A549 (cell line): ENCODE measurements at regions not wholly inside any gene's neighbourhood (a gene's known extent, or its start where the extent isn't known, plus 50 kb on each side); places are given as distances from the start of the nearest gene placed in this dataset.
"Not testable (repeated sequence)": the region's sequence is repeated elsewhere in the genome, so short reads cannot be mapped to it uniquely, and the experiment has no call there.

Source experiments
- ATAC-seq, 2 experiments: fragments of 200-7000 bp in 1 of 2; fragments of >200 bp in 1 of 2; cut with Nextera tagmentation in 1 of 2; cut with Tn5 transposase in 1 of 2; 3 replicates each; pipeline versions ENCODE4 v1.8.0 to v1.9.1; 2018 to 2020; ENCODE audit warnings: mild to moderate bottlenecking in 1 of 2, moderate library complexity in 1 of 2
- CTCF ChIA-PET: fragments of 300-600 bp; sonication (Branson Sonifier 250); formaldehyde crosslinking; extraction: SDS; loops from one replicate; lab custom pipeline; 2021; ENCODE audit warnings: antibody characterized with exemption, inconsistent platforms; lab: Yijun Ruan, JAX
- POLR2A ChIA-PET: fragments of 350-600 bp; formaldehyde crosslinking; extraction: SDS; loops from one replicate; lab custom pipeline; 2021; ENCODE audit warnings: antibody characterized with exemption, inconsistent platforms; lab: Yijun Ruan, JAX
- DNase-seq, 2 experiments: peaks; one replicate each; pipeline versions ENCODE4 v3.0.0 to v3.0.0-alpha.2; 2011 to 2016; ENCODE audit warnings: low read depth in 1 of 2, low spot score in 1 of 2
- FAIRE-seq: peaks from 2 replicates; lab custom pipeline; 2011; peaks lifted over from hg19 to GRCh38; lab: Jason Lieb, UNC
- H3K27ac ChIP-seq, 2 experiments: fragments of >200 bp; sonication (Bioruptor Twin); formaldehyde crosslinking; 3 replicates each; pipeline ENCODE4 v1.5.1; 2016 to 2017
- H3K4me1 ChIP-seq: fragments of >200 bp; sonication (Bioruptor Twin); formaldehyde crosslinking; 3 replicates; pipeline ENCODE4 v1.6.1; 2016
- H3K4me2 ChIP-seq: fragments of >200 bp; sonication (Bioruptor Twin); formaldehyde crosslinking; 3 replicates; pipeline ENCODE4 v1.6.1; 2016
- H3K4me3 ChIP-seq: fragments of >200 bp; sonication (Bioruptor Twin); formaldehyde crosslinking; 3 replicates; pipeline ENCODE4 v1.5.1; 2016
- H3K9me3 ChIP-seq: fragments of >200 bp; sonication (Bioruptor Twin); formaldehyde crosslinking; 3 replicates; pipeline ENCODE4 v1.6.1; 2016
- BHLHE40 ChIP-seq: IDR thresholded peaks from 2 replicates; pipeline ENCODE4 v1.6.1; 2012; ENCODE audit warnings: low read depth, low read length, inconsistent platforms
- CBX8 ChIP-seq: fragments of 200-600 bp; sonication (generic); IDR thresholded peaks from 2 replicates; pipeline ENCODE4 v1.6.1; 2016
- CHD2 ChIP-seq: fragments of 150-350 bp; IDR thresholded peaks from 2 replicates; pipeline ENCODE4 v1.6.1; 2014; ENCODE audit warnings: low read length; ENCODE audit not compliant: partially characterized antibody
- EHMT2 ChIP-seq: fragments of 200-600 bp; sonication (generic); IDR thresholded peaks from 2 replicates; pipeline ENCODE4 v1.6.1; 2016; ENCODE audit warnings: antibody characterized with exemption, low read depth, mild to moderate bottlenecking, moderate library complexity
- ESRRA ChIP-seq: fragments of 150-350 bp; IDR thresholded peaks from 2 replicates; pipeline ENCODE4 v1.6.1; 2014; ENCODE audit warnings: mild to moderate bottlenecking, low read length, borderline replicate concordance
- FOSB ChIP-seq: fragments of 250-450 bp; sonication (Bioruptor Pico); IDR thresholded peaks from 2 replicates; pipeline ENCODE4 v1.5.0; 2020; ENCODE audit warnings: mild to moderate bottlenecking, moderate library complexity
- FOXS1 ChIP-seq: fragments of 250-450 bp; sonication (Bioruptor Pico); IDR thresholded peaks from 2 replicates; pipeline ENCODE4 v1.5.0; 2020; ENCODE audit warnings: mild to moderate bottlenecking, moderate library complexity
- HDAC2 ChIP-seq: fragments of 200-600 bp; sonication (generic); IDR thresholded peaks from 2 replicates; pipeline ENCODE4 v1.6.1; 2016
- HEYL ChIP-seq: fragments of 250-450 bp; sonication (Bioruptor Pico); IDR thresholded peaks from 2 replicates; pipeline ENCODE4 v1.8.0; 2021; ENCODE audit warnings: mild to moderate bottlenecking, moderate library complexity
- HOXB13 ChIP-seq: fragments of 250-450 bp; sonication (Bioruptor Pico); IDR thresholded peaks from 2 replicates; pipeline ENCODE4 v1.5.0; 2020; ENCODE audit warnings: low read depth, mild to moderate bottlenecking, moderate library complexity
- JUN ChIP-seq, 2 experiments: fragments of >200 bp; sonication (Bioruptor Twin); formaldehyde crosslinking; IDR thresholded peaks; 2 replicates in 1 of 2; 3 replicates in 1 of 2; pipeline ENCODE4 v1.6.1; 2016 to 2017
- KDM5A ChIP-seq: fragments of 200-600 bp; sonication (generic); IDR thresholded peaks from 2 replicates; pipeline ENCODE4 v1.6.1; 2016; ENCODE audit warnings: antibody characterized with exemption, mild to moderate bottlenecking
- MAFK ChIP-seq: fragments of 450-650 bp; IDR thresholded peaks from 2 replicates; pipeline ENCODE4 v1.6.1; 2014; ENCODE audit not compliant: partially characterized antibody
- MAZ ChIP-seq: fragments of 150-350 bp; IDR thresholded peaks from 2 replicates; pipeline ENCODE4 v1.6.1; 2014; ENCODE audit warnings: antibody characterized with exemption, low read depth, low read length, borderline replicate concordance
- NR3C1 ChIP-seq: fragments of >200 bp; sonication (Bioruptor Twin); formaldehyde crosslinking; IDR thresholded peaks from 3 replicates; pipeline ENCODE4 v1.6.1; 2017
- PHF8 ChIP-seq: fragments of 200-600 bp; sonication (generic); IDR thresholded peaks from 2 replicates; pipeline ENCODE4 v1.6.1; 2016; ENCODE audit warnings: low read depth, mild to moderate bottlenecking, antibody characterized with exemption, moderate library complexity, borderline replicate concordance
- POLR2A ChIP-seq: IDR thresholded peaks from 2 replicates; pipeline ENCODE4 v1.6.1; 2012; ENCODE audit warnings: mild to moderate bottlenecking, low read length
- SMC3 ChIP-seq: fragments of >200 bp; sonication (Bioruptor Twin); formaldehyde crosslinking; IDR thresholded peaks from 3 replicates; pipeline ENCODE4 v1.6.1; 2018; ENCODE audit warnings: inconsistent platforms
- TFCP2L1 ChIP-seq: fragments of 250-450 bp; sonication (Bioruptor Pico); IDR thresholded peaks from 2 replicates; pipeline ENCODE4 v1.5.0; 2021; ENCODE audit warnings: mild to moderate bottlenecking
- ZSCAN20 ChIP-seq: fragments of 250-450 bp; sonication (Bioruptor Pico); IDR thresholded peaks from 2 replicates; pipeline ENCODE4 v1.8.0; 2022; ENCODE audit warnings: mild to moderate bottlenecking, moderate library complexity
- WGBS: methylation state at CpG from one replicate; pipeline ENCODE4 v1.1.6; 2017; ENCODE audit errors: missing lambda C conversion rate; 5-methylcytosine and 5-hydroxymethylcytosine counted together
- TF ChIP-seq, protein P1 (sequence below): fragments of 250-450 bp; sonication (Bioruptor Pico); IDR thresholded peaks from 2 replicates; pipeline ENCODE4 v1.5.0; 2020; ENCODE audit warnings: low read depth, mild to moderate bottlenecking, moderate library complexity
- TF ChIP-seq, protein P2 (sequence below): fragments of >200 bp; sonication (Bioruptor Twin); formaldehyde crosslinking; IDR thresholded peaks from 2 replicates; pipeline ENCODE4 v1.6.1; 2016
- TF ChIP-seq, protein P3 (sequence below): IDR thresholded peaks from 2 replicates; pipeline ENCODE4 v1.6.1; 2012
- TF ChIP-seq, protein P4 (sequence below): IDR thresholded peaks from 2 replicates; pipeline ENCODE4 v1.6.1; 2012
- TF ChIP-seq, protein P5 (sequence below): fragments of 150-350 bp; IDR thresholded peaks from 2 replicates; pipeline ENCODE4 v1.6.1; 2014; ENCODE audit warnings: low read depth, mild to moderate bottlenecking, low read length
- TF ChIP-seq, protein P6 (sequence below): fragments of >200 bp; sonication (Bioruptor Twin); formaldehyde crosslinking; IDR thresholded peaks from 3 replicates; pipeline ENCODE4 v1.5.1; 2016

DNA sequence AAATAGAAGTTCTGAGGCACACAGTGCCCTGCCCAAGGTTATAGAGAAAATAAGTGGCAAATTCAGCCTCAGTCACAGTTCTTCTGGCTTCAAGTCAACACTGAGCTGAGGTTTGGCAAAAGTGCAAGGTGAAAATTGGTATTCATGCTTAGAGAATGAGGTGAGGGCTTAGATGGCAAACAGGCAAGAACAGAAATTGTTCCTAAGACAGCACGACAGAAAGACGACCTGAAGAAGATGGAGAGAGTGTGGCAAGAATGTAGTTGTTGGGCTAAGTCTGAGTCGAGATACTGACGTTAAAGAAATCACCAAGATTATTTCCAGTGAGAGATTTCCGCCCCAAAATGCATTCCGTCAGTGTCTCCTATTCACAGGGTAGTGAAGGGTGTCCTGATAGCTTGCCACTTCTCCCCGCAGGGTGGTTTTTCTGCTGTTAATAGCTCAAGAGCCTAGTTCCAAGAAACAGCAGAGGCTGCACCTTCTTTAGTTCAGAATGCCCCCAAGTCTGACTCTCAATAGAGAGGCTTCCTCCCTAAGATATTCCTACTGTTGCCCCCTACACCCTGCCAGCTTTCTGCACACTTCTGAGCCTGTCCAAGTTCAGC lies 260.8 kb upstream of the AMIGO2 start:
- Histone ChIP-seq H3K27ac (no peak overlapping the region), H3K4me3 (no peak overlapping the region), H3K4me1 (no peaks in the 10 kb centered on the region), H3K9me3 (0 out of 3 replicates have a peak, but pooled peaks cover 8% of the 10 kb centered on the region), H3K4me2 (no peak overlapping the region)
- no peak for DNase-seq
- TF ChIP-seq, protein P1, sequence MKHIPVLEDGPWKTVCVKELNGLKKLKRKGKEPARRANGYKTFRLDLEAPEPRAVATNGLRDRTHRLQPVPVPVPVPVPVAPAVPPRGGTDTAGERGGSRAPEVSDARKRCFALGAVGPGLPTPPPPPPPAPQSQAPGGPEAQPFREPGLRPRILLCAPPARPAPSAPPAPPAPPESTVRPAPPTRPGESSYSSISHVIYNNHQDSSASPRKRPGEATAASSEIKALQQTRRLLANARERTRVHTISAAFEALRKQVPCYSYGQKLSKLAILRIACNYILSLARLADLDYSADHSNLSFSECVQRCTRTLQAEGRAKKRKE (CRISPR knock-in tag) = no peak
- TF ChIP-seq HEYL (CRISPR knock-in tag) = no peak
- TF ChIP-seq MAZ = no peak
- TF ChIP-seq ESRRA = no peak
- no peak for TF ChIP-seq JUN (IDR thresholded peaks at IDR 0.05)
- no peak for TF ChIP-seq FOXS1 (CRISPR knock-in tag)
- no peak for TF ChIP-seq CHD2
- TF ChIP-seq HOXB13 (CRISPR knock-in tag) = no peak
- TF ChIP-seq PHF8 = no peak
- TF ChIP-seq HDAC2 = no peak
- no peak for TF ChIP-seq SMC3
- TF ChIP-seq, protein P2, sequence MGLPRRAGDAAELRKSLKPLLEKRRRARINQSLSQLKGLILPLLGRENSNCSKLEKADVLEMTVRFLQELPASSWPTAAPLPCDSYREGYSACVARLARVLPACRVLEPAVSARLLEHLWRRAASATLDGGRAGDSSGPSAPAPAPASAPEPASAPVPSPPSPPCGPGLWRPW = no peak
- no peak for TF ChIP-seq BHLHE40
- no peak for TF ChIP-seq MAFK
- no peak for TF ChIP-seq ZSCAN20 (CRISPR knock-in tag)
- TF ChIP-seq POLR2A = no peak
- no peak for TF ChIP-seq CBX8
- TF ChIP-seq, protein P3, sequence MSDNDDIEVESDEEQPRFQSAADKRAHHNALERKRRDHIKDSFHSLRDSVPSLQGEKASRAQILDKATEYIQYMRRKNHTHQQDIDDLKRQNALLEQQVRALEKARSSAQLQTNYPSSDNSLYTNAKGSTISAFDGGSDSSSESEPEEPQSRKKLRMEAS = no peak
- POLR2A ChIA-PET = no interaction called here
- WGBS = 62% methylated on average over 7 of the region's 7 CpGs
- no peak for FAIRE-seq
- CTCF ChIA-PET = interaction anchor here (1.8 kb wide), 1 partner anchor 307 kb away, joined by 4 read pairs; no protein-coding TSS in a partner anchor
- ATAC-seq = no peak

DNA sequence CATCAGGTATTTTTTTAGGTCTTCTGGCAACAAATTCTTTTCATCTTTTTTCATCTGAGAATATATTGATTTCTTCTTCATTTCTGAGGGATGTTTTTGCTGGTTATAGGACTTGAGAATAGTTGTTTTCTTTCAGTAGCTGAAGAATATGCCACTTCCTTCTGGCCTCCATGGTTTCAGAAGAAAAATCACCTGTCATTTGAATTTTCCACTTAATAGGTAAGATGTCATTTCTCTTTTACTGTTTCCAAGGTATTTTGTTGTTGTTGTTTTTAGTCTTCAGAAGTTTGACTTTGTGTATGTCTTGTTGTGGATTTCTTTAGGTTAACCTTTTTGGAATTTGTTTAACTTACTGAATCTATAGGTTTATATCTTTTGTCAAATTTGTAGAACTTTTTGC lies 257.8 kb upstream of the AMIGO2 start:
- DNase-seq = no peak
- TF ChIP-seq HDAC2 (no peak), JUN (IDR thresholded peaks at IDR 0.05) (no peak), KDM5A (no peak), FOXS1 (CRISPR knock-in tag) (no peak), NR3C1 (no peak), BHLHE40 (no peak), SMC3 (no peak), POLR2A (no peak), HEYL (CRISPR knock-in tag) (no peak), TFCP2L1 (CRISPR knock-in tag) (no peak), EHMT2 (no peak), FOSB (CRISPR knock-in tag) (no peak)
- TF ChIP-seq, protein P1 (CRISPR knock-in tag) = no peak
- TF ChIP-seq, protein P4, sequence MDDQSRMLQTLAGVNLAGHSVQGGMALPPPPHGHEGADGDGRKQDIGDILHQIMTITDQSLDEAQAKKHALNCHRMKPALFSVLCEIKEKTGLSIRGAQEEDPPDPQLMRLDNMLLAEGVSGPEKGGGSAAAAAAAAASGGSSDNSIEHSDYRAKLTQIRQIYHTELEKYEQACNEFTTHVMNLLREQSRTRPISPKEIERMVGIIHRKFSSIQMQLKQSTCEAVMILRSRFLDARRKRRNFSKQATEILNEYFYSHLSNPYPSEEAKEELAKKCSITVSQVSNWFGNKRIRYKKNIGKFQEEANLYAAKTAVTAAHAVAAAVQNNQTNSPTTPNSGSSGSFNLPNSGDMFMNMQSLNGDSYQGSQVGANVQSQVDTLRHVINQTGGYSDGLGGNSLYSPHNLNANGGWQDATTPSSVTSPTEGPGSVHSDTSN = no peak
- TF ChIP-seq, protein P5, sequence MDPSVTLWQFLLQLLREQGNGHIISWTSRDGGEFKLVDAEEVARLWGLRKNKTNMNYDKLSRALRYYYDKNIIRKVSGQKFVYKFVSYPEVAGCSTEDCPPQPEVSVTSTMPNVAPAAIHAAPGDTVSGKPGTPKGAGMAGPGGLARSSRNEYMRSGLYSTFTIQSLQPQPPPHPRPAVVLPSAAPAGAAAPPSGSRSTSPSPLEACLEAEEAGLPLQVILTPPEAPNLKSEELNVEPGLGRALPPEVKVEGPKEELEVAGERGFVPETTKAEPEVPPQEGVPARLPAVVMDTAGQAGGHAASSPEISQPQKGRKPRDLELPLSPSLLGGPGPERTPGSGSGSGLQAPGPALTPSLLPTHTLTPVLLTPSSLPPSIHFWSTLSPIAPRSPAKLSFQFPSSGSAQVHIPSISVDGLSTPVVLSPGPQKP = no peak
- TF ChIP-seq, protein P6, sequence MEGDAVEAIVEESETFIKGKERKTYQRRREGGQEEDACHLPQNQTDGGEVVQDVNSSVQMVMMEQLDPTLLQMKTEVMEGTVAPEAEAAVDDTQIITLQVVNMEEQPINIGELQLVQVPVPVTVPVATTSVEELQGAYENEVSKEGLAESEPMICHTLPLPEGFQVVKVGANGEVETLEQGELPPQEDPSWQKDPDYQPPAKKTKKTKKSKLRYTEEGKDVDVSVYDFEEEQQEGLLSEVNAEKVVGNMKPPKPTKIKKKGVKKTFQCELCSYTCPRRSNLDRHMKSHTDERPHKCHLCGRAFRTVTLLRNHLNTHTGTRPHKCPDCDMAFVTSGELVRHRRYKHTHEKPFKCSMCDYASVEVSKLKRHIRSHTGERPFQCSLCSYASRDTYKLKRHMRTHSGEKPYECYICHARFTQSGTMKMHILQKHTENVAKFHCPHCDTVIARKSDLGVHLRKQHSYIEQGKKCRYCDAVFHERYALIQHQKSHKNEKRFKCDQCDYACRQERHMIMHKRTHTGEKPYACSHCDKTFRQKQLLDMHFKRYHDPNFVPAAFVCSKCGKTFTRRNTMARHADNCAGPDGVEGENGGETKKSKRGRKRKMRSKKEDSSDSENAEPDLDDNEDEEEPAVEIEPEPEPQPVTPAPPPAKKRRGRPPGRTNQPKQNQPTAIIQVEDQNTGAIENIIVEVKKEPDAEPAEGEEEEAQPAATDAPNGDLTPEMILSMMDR = no peak
- Histone ChIP-seq H3K9me3 (0 out of 3 replicates have a peak, but pooled peaks cover 8% of the 10 kb centered on the region), H3K4me1 (no peaks in the 10 kb centered on the region), H3K27ac (no peak overlapping the region), H3K4me2 (no peak overlapping the region), H3K4me3 (no peak overlapping the region)
- FAIRE-seq = no peak
- ChIA-PET POLR2A (no interaction called here), CTCF (interaction anchor here (2.2 kb wide), 1 partner anchor 10 kb away, joined by 5 read pairs; no protein-coding TSS in a partner anchor)
- ATAC-seq = no peak

DNA sequence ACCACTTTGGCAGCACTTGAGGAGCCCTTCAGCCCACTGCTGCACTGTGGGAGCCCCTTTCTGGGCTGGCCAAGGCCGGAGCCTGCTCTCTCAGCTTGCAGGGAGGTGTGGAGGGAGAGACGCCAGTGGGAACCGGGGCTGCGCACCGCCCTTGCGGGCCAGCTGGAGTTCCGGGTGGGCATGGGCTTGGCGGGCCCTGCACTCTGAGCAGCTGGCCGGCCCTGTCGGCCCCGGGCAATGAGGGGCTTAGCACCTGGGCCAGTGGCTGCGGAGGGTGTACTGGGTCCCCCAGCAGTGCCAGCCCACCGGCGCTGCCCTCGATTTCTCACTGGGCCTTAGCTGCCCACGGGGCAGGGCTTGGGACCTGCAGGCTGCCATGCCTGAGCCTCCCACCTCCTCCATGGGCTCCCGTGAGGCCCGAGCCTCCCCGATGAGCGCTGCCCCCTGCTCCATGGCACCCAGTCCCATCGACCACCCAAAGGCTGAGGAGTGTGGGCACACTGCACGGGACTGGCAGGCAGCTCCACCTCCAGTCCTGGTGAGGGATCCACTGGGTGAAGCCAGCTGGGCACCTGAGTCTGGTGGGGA lies 253.6 kb upstream of the AMIGO2 start:
- not testable (repeated sequence) for ATAC-seq, FAIRE-seq
- WGBS = 93% methylated on average over 13 of the region's 22 CpGs

More for the DNA sequence above, 253.6 kb upstream of the AMIGO2 start:
- H3K4me3 ChIP-seq, H3K4me1 ChIP-seq, CTCF ChIA-PET, H3K4me2 ChIP-seq, DNase-seq, H3K9me3 ChIP-seq, POLR2A ChIA-PET: not testable (repeated sequence)
- peak overlapping the region in 1 of 2 experiments; percentile 20; a peak in 1 of 6 replicates for H3K27ac ChIP-seq
